Mesothelial cell of epicardium (in vitro differentiated cells): ENCODE measurements at regions not wholly inside any gene's neighbourhood (a gene's known extent, or its start where the extent isn't known, plus 50 kb on each side); places are given as distances from the start of the nearest gene placed in this dataset.
A peak's percentile ranks its signal among the peaks of the same experiment; 100 is the strongest.

Experiments used
- DNase-seq, 2 experiments: peaks; one replicate each; pipeline ENCODE4 v3.0.0; 2021; ENCODE audit warnings: low spot score in 2 of 2; ENCODE audit not compliant: unreplicated experiment in 2 of 2
- H3K27ac Mint-ChIP-seq: 2 replicates; pipeline ENCODE4 v1.8.0; 2021; ENCODE audit warnings: mixed read lengths
- H3K27me3 Mint-ChIP-seq: 2 replicates; pipeline ENCODE4 v1.8.0; 2021; ENCODE audit warnings: low read depth, mixed read lengths
- H3K36me3 Mint-ChIP-seq: 2 replicates; pipeline ENCODE4 v1.8.0; 2021; ENCODE audit warnings: mixed read lengths
- H3K4me1 Mint-ChIP-seq: 2 replicates; pipeline ENCODE4 v1.8.0; 2021; ENCODE audit warnings: mixed read lengths
- H3K4me3 Mint-ChIP-seq: 2 replicates; pipeline ENCODE4 v1.8.0; 2021; ENCODE audit warnings: mild to moderate bottlenecking, moderate library complexity, mixed read lengths
- H3K9me3 Mint-ChIP-seq: 2 replicates; pipeline ENCODE4 v1.8.0; 2021; ENCODE audit warnings: mixed read lengths
- CTCF ChIP-seq: fragments of 200-600 bp; sonication (generic); IDR thresholded peaks from one replicate; pipeline ENCODE4 v1.5.0; 2021; ENCODE audit warnings: antibody characterized with exemption; ENCODE audit not compliant: unreplicated experiment

DNA sequence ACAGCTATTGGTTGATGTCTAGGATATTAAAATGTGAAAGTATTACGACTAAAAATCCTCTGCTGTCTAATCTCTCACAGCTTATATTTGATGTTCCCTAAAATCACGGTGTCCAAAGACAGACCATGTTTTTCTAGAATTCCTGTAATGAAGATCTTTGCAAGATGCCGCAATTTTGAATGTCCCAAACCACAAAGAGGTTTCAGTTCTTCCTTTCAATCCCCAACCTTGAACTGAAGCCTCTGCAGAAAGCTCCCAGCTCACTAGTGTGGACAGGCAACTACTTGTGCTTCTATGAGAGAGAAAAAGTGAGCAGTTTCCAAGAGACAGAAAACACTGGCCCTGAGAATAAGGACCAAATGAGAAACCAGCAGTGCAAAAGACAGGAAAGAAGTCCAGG, 370.1 kb downstream of the FOXA2 start:
- Mint-ChIP-seq H3K4me1 (no peaks in the 10 kb centered on the region), H3K9me3 (peaks cover 2% of the 10 kb centered on the region), H3K27ac (no peak overlapping the region), H3K4me3 (no peak overlapping the region), H3K27me3 (peaks cover 25% of the 10 kb centered on the region), H3K36me3 (no peaks in the 10 kb centered on the region)
- no peak for DNase-seq
- no peak for TF ChIP-seq CTCF

- peaks cover 25% of the 10 kb centered on the region for H3K27me3 Mint-ChIP-seq
- H3K36me3 Mint-ChIP-seq: no peaks in the 10 kb centered on the region
- H3K4me1 Mint-ChIP-seq: no peaks in the 10 kb centered on the region
These were observed 371.1 kb downstream of the FOXA2 start for GRCh38 chr20:22213271-22213670.

DNA sequence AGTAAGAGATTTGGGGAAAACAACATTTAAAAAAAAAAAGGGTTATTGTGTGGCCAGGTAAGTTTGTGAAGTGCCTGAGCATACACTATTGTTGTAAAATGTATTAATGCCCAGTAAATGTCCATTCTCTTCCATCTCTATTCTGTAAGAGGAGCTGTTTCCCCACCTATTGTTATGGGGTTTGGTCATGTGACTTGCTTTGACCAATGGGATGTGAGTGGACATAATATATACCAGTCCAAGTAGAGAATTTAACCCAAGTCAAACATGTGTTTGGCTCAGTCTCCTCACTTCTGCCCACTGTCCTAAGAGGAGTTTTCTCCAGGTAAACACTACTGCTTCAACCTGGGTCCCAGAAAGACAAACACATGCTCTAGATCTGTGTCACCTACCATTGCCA, 377.1 kb downstream of the FOXA2 start:
- no peak for DNase-seq
- Mint-ChIP-seq H3K4me3 (no peak overlapping the region), H3K4me1 (no peaks in the 10 kb centered on the region), H3K9me3 (peaks cover 9% of the 10 kb centered on the region), H3K27ac (no peak overlapping the region), H3K36me3 (no peaks in the 10 kb centered on the region), H3K27me3 (peaks cover 3% of the 10 kb centered on the region)
- no peak for TF ChIP-seq CTCF

More at GRCh38 chr20:22213271-22213670, 371.1 kb downstream of the FOXA2 start:
- DNase-seq: no peak
- Mint-ChIP-seq H3K4me3 (no peak overlapping the region), H3K27ac (no peak overlapping the region), H3K9me3 (peaks cover 6% of the 10 kb centered on the region)
- TF ChIP-seq CTCF: no peak

DNA sequence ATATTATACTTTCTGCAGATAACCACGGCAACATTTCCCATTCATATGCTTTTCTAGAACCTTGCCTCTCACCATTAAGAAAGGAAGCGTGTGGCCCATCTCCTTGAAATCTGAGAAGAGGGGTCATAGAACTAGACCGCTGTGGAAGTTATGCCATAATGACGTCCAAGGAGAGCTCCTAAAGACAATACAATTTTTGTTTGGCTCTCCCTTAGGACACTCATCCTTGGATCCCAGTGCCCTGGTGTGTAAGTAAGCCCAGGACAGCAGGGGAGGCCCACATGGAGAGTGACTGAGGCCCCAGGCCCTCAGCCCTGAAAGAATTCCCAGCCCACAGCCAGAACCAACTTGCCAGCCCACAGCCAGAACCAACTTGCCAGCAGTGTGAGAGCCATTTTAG, 379.6 kb downstream of the FOXA2 start:
- DNase-seq: no peak
- peaks cover 14% of the 10 kb centered on the region for H3K9me3 Mint-ChIP-seq
- H3K4me3 Mint-ChIP-seq: no peak overlapping the region
- no peaks in the 10 kb centered on the region for H3K36me3 Mint-ChIP-seq
- no peak for TF ChIP-seq CTCF
- no peaks in the 10 kb centered on the region for H3K27me3 Mint-ChIP-seq
- no peaks in the 10 kb centered on the region for H3K4me1 Mint-ChIP-seq
- no peak overlapping the region for H3K27ac Mint-ChIP-seq

- H3K27ac Mint-ChIP-seq: no peak overlapping the region
- peaks cover 3% of the 10 kb centered on the region for H3K27me3 Mint-ChIP-seq
- H3K4me1 Mint-ChIP-seq: no peaks in the 10 kb centered on the region
- H3K36me3 Mint-ChIP-seq: no peaks in the 10 kb centered on the region
- H3K4me3 Mint-ChIP-seq: no peak overlapping the region
- H3K9me3 Mint-ChIP-seq: peaks cover 7% of the 10 kb centered on the region
- DNase-seq: no peak
- TF ChIP-seq CTCF: no peak
These were observed 402.2 kb downstream of the FOXA2 start for GRCh38 chr20:22182148-22182547.

GRCh38 chr20:22180244-22180643, 404.1 kb downstream of the FOXA2 start:
- peak; percentile 31 for TF ChIP-seq CTCF
- Mint-ChIP-seq H3K4me3 (no peak overlapping the region), H3K27ac (no peak overlapping the region), H3K27me3 (peaks cover 3% of the 10 kb centered on the region), H3K9me3 (peaks cover 10% of the 10 kb centered on the region), H3K36me3 (no peaks in the 10 kb centered on the region), H3K4me1 (no peaks in the 10 kb centered on the region)
- DNase-seq: no peak
